ENCODE measurements at regions not wholly inside any gene's neighbourhood (a gene's known extent, or its start where the extent isn't known, plus 50 kb on each side); places are given as distances from the start of the nearest gene placed in this dataset.

GRCh38 chr21:27369978-27370571, 403.2 kb upstream of the ADAMTS5 start:
- H3K36me3 ChIP-seq (ENCODE audit: low read depth), result no peaks in the 10 kb centered on the region
- no peak for TF ChIP-seq CTCF (IDR thresholded peaks at IDR 0.05)
- no peaks in the 10 kb centered on the region for H3K9me3 ChIP-seq
- H3K4me1 ChIP-seq (ENCODE audit: low read depth), result no peaks in the 10 kb centered on the region
- intact Hi-C loops (cut with DNase I, micrococcal nuclease), result no loop called here
- H3K4me3 ChIP-seq, result no peak overlapping the region
- ATAC-seq (peak; percentile 23), DNase-seq (no peak)

GRCh38 chr21:27369234-27369633, 402.3 kb upstream of the ADAMTS5 start:
- ATAC-seq, result no peak
- no peaks in the 10 kb centered on the region for H3K36me3 ChIP-seq (ENCODE audit: low read depth)
- H3K4me3 ChIP-seq, result no peak overlapping the region
- H3K9me3 ChIP-seq, result no peaks in the 10 kb centered on the region
- no peak for TF ChIP-seq CTCF (IDR thresholded peaks at IDR 0.05)
- no peak for DNase-seq
- H3K4me1 ChIP-seq (ENCODE audit: low read depth), result no peaks in the 10 kb centered on the region
- intact Hi-C loops (cut with DNase I, micrococcal nuclease), result no loop called here

GRCh38 chr21:27366646-27367235, 399.9 kb upstream of the ADAMTS5 start:
- ATAC-seq (no peak), DNase-seq (no peak)
- intact Hi-C loops (cut with DNase I, micrococcal nuclease), result no loop called here
- Histone ChIP-seq H3K4me1 (ENCODE audit: low read depth) (no peaks in the 10 kb centered on the region), H3K4me3 (no peak overlapping the region), H3K9me3 (no peaks in the 10 kb centered on the region), H3K36me3 (ENCODE audit: low read depth) (no peaks in the 10 kb centered on the region)
- TF ChIP-seq CTCF (IDR thresholded peaks at IDR 0.05), result no peak

GRCh38 chr21:27366036-27366435, 399.1 kb upstream of the ADAMTS5 start:
- intact Hi-C loops (cut with DNase I, micrococcal nuclease), result no loop called here
- TF ChIP-seq CTCF (IDR thresholded peaks at IDR 0.05), result no peak
- no peaks in the 10 kb centered on the region for H3K4me1 ChIP-seq (ENCODE audit: low read depth)
- no peaks in the 10 kb centered on the region for H3K36me3 ChIP-seq (ENCODE audit: low read depth)
- no peak overlapping the region for H3K4me3 ChIP-seq
- H3K9me3 ChIP-seq, result no peaks in the 10 kb centered on the region
- DNase-seq (no peak), ATAC-seq (no peak)

- ATAC-seq, result no peak
- no peak for TF ChIP-seq CTCF (IDR thresholded peaks at IDR 0.05)
- no peak for DNase-seq
- Histone ChIP-seq H3K4me1 (ENCODE audit: low read depth) (no peaks in the 10 kb centered on the region), H3K4me3 (no peak overlapping the region), H3K9me3 (no peaks in the 10 kb centered on the region), H3K36me3 (ENCODE audit: low read depth) (no peaks in the 10 kb centered on the region)
- intact Hi-C loops (cut with DNase I, micrococcal nuclease), result no loop called here
Observed at GRCh38 chr21:27365394-27365793, 398.5 kb upstream of the ADAMTS5 start.
